HFFc6 (cell line): ENCODE measurements at regions not wholly inside any gene's neighbourhood (a gene's known extent, or its start where the extent isn't known, plus 50 kb on each side); places are given as distances from the start of the nearest gene placed in this dataset.
"Not testable (repeated sequence)": the region's sequence is repeated elsewhere in the genome, so short reads cannot be mapped to it uniquely, and the experiment has no call there.

Experiments used
- DNase-seq: peaks from one replicate; pipeline ENCODE4 v3.0.0-alpha.2; 2018
- H3K27ac Mint-ChIP-seq: 2 replicates; pipeline ENCODE4 v1.8.0; 2020; ENCODE audit warnings: mild to moderate bottlenecking, mixed read lengths
- H3K27me3 Mint-ChIP-seq: 2 replicates; pipeline ENCODE4 v1.8.0; 2021; ENCODE audit warnings: mild to moderate bottlenecking, moderate library complexity, mixed read lengths; ENCODE audit not compliant: insufficient read depth
- H3K36me3 Mint-ChIP-seq: 2 replicates; pipeline ENCODE4 v1.8.0; 2021; ENCODE audit warnings: low read depth, mixed read lengths
- H3K4me1 Mint-ChIP-seq: 2 replicates; pipeline ENCODE4 v1.8.0; 2020; ENCODE audit warnings: low read depth, mixed read lengths
- H3K4me3 Mint-ChIP-seq: 2 replicates; pipeline ENCODE4 v1.8.0; 2020; ENCODE audit warnings: mild to moderate bottlenecking, moderate library complexity, mixed read lengths
- H3K9me3 Mint-ChIP-seq: 2 replicates; pipeline ENCODE4 v1.8.0; 2020; ENCODE audit warnings: mild to moderate bottlenecking, mixed read lengths
- TF ChIP-seq, protein P1 (sequence below): fragments of 200-600 bp; sonication (generic); IDR thresholded peaks from 2 replicates; pipeline ENCODE4 v1.5.0; 2021; ENCODE audit warnings: antibody characterized with exemption, mild to moderate bottlenecking

DNA sequence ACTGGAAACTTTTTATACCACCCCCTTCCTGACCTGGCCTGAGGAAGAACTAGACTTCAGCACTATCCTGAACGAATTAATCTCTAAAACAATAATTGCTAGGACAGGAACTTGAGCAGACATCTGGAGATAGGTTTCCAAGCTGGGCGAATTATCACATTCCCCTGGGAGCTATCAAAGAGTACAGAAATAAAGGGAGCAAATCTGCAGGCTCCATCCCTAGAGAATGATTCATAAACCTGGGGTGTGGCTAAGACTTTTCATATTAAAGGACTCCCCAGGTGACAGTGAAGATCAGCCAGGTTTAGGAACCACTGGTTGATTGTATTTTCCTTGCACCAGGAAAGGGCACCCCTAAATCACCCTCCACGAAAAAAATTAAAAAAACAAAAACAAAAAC, 105.6 kb upstream of the NOL4 start:
- Mint-ChIP-seq H3K9me3 (peaks cover 35% of the 10 kb centered on the region), H3K4me1 (no peaks in the 10 kb centered on the region)

DNA sequence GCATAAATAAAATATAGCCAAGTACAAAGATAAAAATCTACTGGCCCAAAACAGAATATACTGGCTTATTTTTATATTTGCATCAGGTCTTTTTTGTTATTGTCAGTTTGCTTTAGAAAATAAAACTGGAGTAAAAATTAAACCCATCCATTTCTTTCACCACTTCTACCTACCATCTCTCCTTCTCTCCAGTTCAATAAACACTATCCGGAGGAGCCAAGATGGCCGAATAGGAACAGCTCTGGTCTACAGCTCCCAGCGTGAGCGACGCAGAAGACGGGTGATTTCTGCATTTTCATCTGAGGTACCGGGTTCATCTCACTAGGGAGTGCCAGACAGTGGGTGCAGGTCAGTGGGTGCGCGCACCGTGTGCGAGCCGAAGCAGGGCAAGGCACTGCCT, 106.2 kb upstream of the NOL4 start:
- not testable (repeated sequence) for H3K27me3 Mint-ChIP-seq, H3K36me3 Mint-ChIP-seq, H3K4me3 Mint-ChIP-seq, H3K27ac Mint-ChIP-seq, DNase-seq, H3K4me1 Mint-ChIP-seq
- H3K9me3 Mint-ChIP-seq = peaks cover 30% of the 10 kb centered on the region

More for the DNA sequence above, 105.6 kb upstream of the NOL4 start:
- no peak for DNase-seq
- no peaks in the 10 kb centered on the region; the same call in 1 of the 2 replicates for H3K27me3 Mint-ChIP-seq
- no peak overlapping the region for H3K27ac Mint-ChIP-seq
- no peak overlapping the region for H3K4me3 Mint-ChIP-seq
- TF ChIP-seq, protein P1, sequence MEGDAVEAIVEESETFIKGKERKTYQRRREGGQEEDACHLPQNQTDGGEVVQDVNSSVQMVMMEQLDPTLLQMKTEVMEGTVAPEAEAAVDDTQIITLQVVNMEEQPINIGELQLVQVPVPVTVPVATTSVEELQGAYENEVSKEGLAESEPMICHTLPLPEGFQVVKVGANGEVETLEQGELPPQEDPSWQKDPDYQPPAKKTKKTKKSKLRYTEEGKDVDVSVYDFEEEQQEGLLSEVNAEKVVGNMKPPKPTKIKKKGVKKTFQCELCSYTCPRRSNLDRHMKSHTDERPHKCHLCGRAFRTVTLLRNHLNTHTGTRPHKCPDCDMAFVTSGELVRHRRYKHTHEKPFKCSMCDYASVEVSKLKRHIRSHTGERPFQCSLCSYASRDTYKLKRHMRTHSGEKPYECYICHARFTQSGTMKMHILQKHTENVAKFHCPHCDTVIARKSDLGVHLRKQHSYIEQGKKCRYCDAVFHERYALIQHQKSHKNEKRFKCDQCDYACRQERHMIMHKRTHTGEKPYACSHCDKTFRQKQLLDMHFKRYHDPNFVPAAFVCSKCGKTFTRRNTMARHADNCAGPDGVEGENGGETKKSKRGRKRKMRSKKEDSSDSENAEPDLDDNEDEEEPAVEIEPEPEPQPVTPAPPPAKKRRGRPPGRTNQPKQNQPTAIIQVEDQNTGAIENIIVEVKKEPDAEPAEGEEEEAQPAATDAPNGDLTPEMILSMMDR = no peak
- H3K36me3 Mint-ChIP-seq = peaks cover 7% of the 10 kb centered on the region; the same call in 1 of the 2 replicates

- H3K27ac Mint-ChIP-seq, H3K36me3 Mint-ChIP-seq, H3K27me3 Mint-ChIP-seq, DNase-seq, H3K4me1 Mint-ChIP-seq, H3K4me3 Mint-ChIP-seq: not testable (repeated sequence)
- peaks cover 29% of the 10 kb centered on the region for H3K9me3 Mint-ChIP-seq
These were observed 106.6 kb upstream of the NOL4 start for GRCh38 chr18:34331343-34331742.

GRCh38 chr18:34339155-34339554, 114.4 kb upstream of the NOL4 start:
- DNase-seq = no peak
- Mint-ChIP-seq H3K4me1 (no peaks in the 10 kb centered on the region), H3K36me3 (no peaks in the 10 kb centered on the region), H3K27ac (no peak overlapping the region), H3K9me3 (peaks cover 18% of the 10 kb centered on the region), H3K4me3 (no peak overlapping the region), H3K27me3 (no peaks in the 10 kb centered on the region)
- TF ChIP-seq, protein P1 = no peak

DNA sequence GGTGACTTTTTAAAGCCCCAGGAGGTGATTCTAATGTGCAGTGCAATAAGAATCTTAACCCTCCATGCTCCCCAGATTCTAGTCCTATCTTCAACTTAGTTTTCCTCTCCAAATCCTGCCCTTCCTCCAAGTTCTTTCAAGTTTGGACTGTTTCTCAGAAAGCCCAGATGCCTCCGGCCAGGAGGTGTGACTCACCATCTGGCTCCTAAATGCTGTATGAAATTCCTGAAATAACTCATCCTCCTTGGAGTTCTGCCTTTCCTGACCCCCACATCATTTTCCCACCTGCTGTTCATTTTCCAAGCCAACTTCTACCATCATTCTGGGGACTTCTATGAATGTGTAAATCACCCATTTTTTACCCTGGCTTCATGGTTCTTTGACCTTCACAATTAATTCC, 118.2 kb upstream of the NOL4 start:
- Mint-ChIP-seq H3K4me3 (no peak overlapping the region), H3K4me1 (no peaks in the 10 kb centered on the region), H3K27me3 (no peaks in the 10 kb centered on the region), H3K27ac (no peak overlapping the region), H3K36me3 (no peaks in the 10 kb centered on the region), H3K9me3 (peaks cover 29% of the 10 kb centered on the region)
- DNase-seq = no peak
- TF ChIP-seq, protein P1 = no peak

GRCh38 chr18:34345738-34346137, 121.0 kb upstream of the NOL4 start:
- Mint-ChIP-seq H3K9me3 (peaks cover 43% of the 10 kb centered on the region), H3K27ac (no peak overlapping the region), H3K27me3 (no peaks in the 10 kb centered on the region), H3K4me3 (no peak overlapping the region), H3K4me1 (no peaks in the 10 kb centered on the region), H3K36me3 (no peaks in the 10 kb centered on the region)
- TF ChIP-seq, protein P1 = no peak
- DNase-seq = no peak

GRCh38 chr18:34350778-34351177, 126.1 kb upstream of the NOL4 start:
- no peaks in the 10 kb centered on the region for H3K4me1 Mint-ChIP-seq
- peaks cover 53% of the 10 kb centered on the region for H3K9me3 Mint-ChIP-seq
- no peak overlapping the region for H3K27ac Mint-ChIP-seq
- H3K36me3 Mint-ChIP-seq = no peaks in the 10 kb centered on the region
- TF ChIP-seq, protein P1 = no peak
- DNase-seq = no peak
- H3K4me3 Mint-ChIP-seq = no peak overlapping the region
- H3K27me3 Mint-ChIP-seq = no peaks in the 10 kb centered on the region
